Right lobe of liver (tissue), 6 donors: ENCODE measurements at regions not wholly inside any gene's neighbourhood (a gene's known extent, or its start where the extent isn't known, plus 50 kb on each side); places are given as distances from the start of the nearest gene placed in this dataset.

ENCODE experiments used
- ATAC-seq, 4 donors: fragments of 200-7000 bp; cut with Tn5 transposase; one replicate each; pipeline ENCODE4 v1.9.1; 2020; ENCODE audit warnings: mild to moderate bottlenecking in 4 of 4, moderate library complexity in 4 of 4
- DNase-seq, 3 donors: peaks; one replicate each; pipeline ENCODE4 v3.0.0-alpha.2; 2020
- H3K27ac ChIP-seq, 3 donors: fragments of 200-600 bp; one replicate each; pipeline ENCODE4 v1.8.0; 2022
- H3K27me3 ChIP-seq, 2 donors: fragments of 200-600 bp; one replicate each; pipeline ENCODE4 v1.8.0; 2022
- H3K36me3 ChIP-seq, 4 donors: fragments of 200-600 bp; sonication (generic) in 1 of 4; one replicate each; pipeline versions ENCODE4 v1.5.1 to v1.8.0; 2017 to 2022; ENCODE audit warnings: control low read depth in 1 of 4
- H3K4me1 ChIP-seq, 4 donors: fragments of 200-600 bp; sonication (generic) in 1 of 4; one replicate each; pipeline versions ENCODE4 v1.5.1 to v1.8.0; 2017 to 2022; ENCODE audit warnings: control low read depth in 1 of 4
- H3K4me3 ChIP-seq, 3 donors: fragments of 200-600 bp; one replicate each; pipeline ENCODE4 v1.8.0; 2022
- H3K9me3 ChIP-seq, 4 donors: fragments of 200-600 bp; sonication (generic) in 1 of 4; one replicate each; pipeline versions ENCODE4 v1.5.1 to v1.8.0; 2017 to 2022; ENCODE audit warnings: control low read depth in 1 of 4
- POLR2A ChIP-seq: fragments of 450-650 bp; IDR thresholded peaks from one replicate; pipeline ENCODE4 v1.6.1; 2017; ENCODE audit warnings: antibody characterized with exemption, mild to moderate bottlenecking
- WGBS: methylation state at CpG from one replicate; pipeline ENCODE4 v1.1.6; 2018; ENCODE audit warnings: low coverage, low lambda C conversion rate; ENCODE audit not compliant: insufficient coverage; ENCODE audit errors: missing lambda C conversion rate; 5-methylcytosine and 5-hydroxymethylcytosine counted together
- intact Hi-C, 2 donors: fragments of 100-400 bp; cut with DNase I; formaldehyde crosslinking; loops; one replicate each; pipeline versions ENCODE4 v1.11.2 to v1.14.1; 2022
- TF ChIP-seq, protein P1 (sequence below), 4 donors: fragments of 200-600 bp in 3 of 4; fragments of 450-650 bp in 1 of 4; IDR thresholded peaks; one replicate each; pipeline versions ENCODE4 v1.5.1 to v1.8.0; 2016 to 2022; ENCODE audit warnings: antibody characterized with exemption in 4 of 4, mild to moderate bottlenecking in 2 of 4
- donor health status: DM: no; HTN: yes; CAD: no.
- donor health status: DM: no; HTN: no; CAD: no.
- donor health status: DM: no; HTN: no; CAD: no.
- donor health status: DM: no; HTN: yes; CAD: no.
- donor health status: DM: no; HTN: yes; CAD: no.

DNA sequence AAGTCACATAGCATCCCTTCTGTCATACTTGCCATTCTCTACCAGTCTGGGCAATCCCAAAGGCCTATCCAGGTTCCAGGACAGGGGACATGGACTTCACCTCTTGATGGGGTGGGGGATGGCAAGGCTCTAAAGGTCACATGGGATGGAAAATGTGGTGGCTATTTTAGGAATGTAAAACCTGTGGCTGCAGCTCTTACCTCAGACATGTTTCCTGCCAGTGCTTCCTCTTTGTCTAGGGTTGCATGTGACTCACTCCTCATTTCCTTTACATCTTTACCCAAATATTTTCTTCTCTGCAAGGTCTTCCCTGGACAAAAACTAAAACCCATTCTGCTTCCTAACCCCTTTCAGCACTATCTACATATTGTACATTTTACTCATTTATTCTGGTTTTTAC, 135.7 kb downstream of the BTBD3 start:
- no peak overlapping the region for H3K4me3 ChIP-seq
- TF ChIP-seq, protein P1, sequence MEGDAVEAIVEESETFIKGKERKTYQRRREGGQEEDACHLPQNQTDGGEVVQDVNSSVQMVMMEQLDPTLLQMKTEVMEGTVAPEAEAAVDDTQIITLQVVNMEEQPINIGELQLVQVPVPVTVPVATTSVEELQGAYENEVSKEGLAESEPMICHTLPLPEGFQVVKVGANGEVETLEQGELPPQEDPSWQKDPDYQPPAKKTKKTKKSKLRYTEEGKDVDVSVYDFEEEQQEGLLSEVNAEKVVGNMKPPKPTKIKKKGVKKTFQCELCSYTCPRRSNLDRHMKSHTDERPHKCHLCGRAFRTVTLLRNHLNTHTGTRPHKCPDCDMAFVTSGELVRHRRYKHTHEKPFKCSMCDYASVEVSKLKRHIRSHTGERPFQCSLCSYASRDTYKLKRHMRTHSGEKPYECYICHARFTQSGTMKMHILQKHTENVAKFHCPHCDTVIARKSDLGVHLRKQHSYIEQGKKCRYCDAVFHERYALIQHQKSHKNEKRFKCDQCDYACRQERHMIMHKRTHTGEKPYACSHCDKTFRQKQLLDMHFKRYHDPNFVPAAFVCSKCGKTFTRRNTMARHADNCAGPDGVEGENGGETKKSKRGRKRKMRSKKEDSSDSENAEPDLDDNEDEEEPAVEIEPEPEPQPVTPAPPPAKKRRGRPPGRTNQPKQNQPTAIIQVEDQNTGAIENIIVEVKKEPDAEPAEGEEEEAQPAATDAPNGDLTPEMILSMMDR (IDR thresholded peaks at IDR 0.05): no peak
- no peak for TF ChIP-seq POLR2A
- intact Hi-C loops: no loop called here
- H3K27ac ChIP-seq: no peak overlapping the region
- no peaks in the 10 kb centered on the region for H3K9me3 ChIP-seq
- H3K4me1 ChIP-seq: no peaks in the 10 kb centered on the region
- DNase-seq: no peak
- no peaks in the 10 kb centered on the region for H3K36me3 ChIP-seq
- no peaks in the 10 kb centered on the region for H3K27me3 ChIP-seq
- ATAC-seq: peak in 3 of 4 donors; percentile 18 to 55 (median 22)

DNA sequence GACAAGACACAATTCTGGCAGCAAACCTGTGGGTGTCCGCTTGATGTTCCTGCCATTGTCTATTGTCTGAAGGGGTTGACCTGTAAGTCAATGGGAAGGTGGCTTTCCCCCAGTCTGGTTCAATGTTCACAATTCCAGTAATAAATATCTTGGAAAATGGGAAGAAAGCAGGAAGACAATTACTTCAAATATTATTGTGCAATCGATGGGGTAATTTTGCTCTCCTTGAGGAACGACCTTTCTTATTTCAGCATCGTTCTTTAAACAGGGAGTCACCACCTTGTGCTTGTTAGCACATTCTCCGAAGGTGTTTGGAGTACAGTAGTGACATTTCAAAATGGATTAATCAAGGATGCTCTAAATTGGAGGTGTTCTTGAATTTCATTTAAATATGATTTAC, 136.9 kb downstream of the BTBD3 start:
- 68% methylated on average over 5 of the region's 5 CpGs for WGBS
- intact Hi-C loops: no loop called here
- TF ChIP-seq POLR2A: no peak
- TF ChIP-seq, protein P1 (IDR thresholded peaks at IDR 0.05): no peak

DNA sequence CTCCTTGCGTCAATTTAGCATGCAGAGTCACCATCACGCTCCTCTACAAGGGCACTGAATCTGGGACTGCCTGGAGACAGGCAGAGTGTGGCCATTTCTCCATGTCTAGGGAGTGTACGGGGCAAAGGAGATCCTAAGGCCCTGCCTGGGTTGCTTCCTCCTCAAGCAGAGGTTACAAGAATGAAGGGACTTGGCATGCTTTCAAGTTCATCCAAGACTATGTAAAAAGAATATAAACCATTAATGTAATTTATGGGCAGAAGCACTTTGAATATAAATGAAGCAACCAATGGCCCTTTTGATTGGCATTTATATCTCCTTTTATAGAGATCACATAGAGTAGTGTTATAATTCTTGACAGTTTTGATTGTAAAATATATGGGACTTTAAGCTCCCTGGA, 137.5 kb downstream of the BTBD3 start:
- 86% methylated on average over 2 of the region's 3 CpGs for WGBS
- ATAC-seq: no peak

More for the DNA sequence above, 136.9 kb downstream of the BTBD3 start:
- no peak overlapping the region for H3K27ac ChIP-seq
- no peaks in the 10 kb centered on the region for H3K36me3 ChIP-seq
- H3K4me3 ChIP-seq: no peak overlapping the region
- H3K9me3 ChIP-seq: no peaks in the 10 kb centered on the region
- no peak for DNase-seq
- no peaks in the 10 kb centered on the region for H3K4me1 ChIP-seq
- no peak for ATAC-seq
- no peaks in the 10 kb centered on the region for H3K27me3 ChIP-seq

DNA sequence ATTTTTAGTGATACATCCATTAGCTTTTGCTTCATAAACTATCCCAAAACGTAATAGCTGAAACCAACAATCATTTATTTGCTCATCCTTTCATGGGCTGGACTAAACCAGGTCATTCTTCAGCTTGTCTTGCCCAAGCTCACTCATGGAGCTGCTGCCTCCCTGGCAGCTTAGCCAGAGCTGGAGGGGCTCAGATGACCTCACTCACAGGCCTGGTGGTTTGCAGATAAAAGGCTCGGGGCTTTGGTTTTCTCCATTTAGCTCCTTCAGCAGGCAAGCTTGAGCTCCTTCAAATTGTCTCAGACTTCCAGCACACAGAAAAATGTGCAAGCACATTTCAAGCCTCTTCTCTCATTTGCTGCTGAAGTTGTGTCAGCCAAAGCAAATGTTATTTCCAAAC, 139.1 kb downstream of the BTBD3 start:
- WGBS: 11% methylated on average over 2 of the region's 2 CpGs
- DNase-seq (no peak), ATAC-seq (no peak)
- TF ChIP-seq, protein P1 (IDR thresholded peaks at IDR 0.05): no peak
- TF ChIP-seq POLR2A: no peak
- Histone ChIP-seq H3K9me3 (no peaks in the 10 kb centered on the region), H3K36me3 (no peaks in the 10 kb centered on the region), H3K27me3 (no peaks in the 10 kb centered on the region), H3K4me1 (no peaks in the 10 kb centered on the region), H3K27ac (no peak overlapping the region), H3K4me3 (no peak overlapping the region)
- intact Hi-C loops: no loop called here

More for the DNA sequence above, 137.5 kb downstream of the BTBD3 start:
- TF ChIP-seq, protein P1 (IDR thresholded peaks at IDR 0.05): no peak
- TF ChIP-seq POLR2A: no peak
- no peaks in the 10 kb centered on the region for H3K36me3 ChIP-seq
- H3K27me3 ChIP-seq: no peaks in the 10 kb centered on the region
- intact Hi-C loops: no loop called here
- H3K27ac ChIP-seq: no peak overlapping the region
- DNase-seq: no peak
- H3K4me3 ChIP-seq: no peak overlapping the region
- H3K4me1 ChIP-seq: no peaks in the 10 kb centered on the region
- no peaks in the 10 kb centered on the region for H3K9me3 ChIP-seq

DNA sequence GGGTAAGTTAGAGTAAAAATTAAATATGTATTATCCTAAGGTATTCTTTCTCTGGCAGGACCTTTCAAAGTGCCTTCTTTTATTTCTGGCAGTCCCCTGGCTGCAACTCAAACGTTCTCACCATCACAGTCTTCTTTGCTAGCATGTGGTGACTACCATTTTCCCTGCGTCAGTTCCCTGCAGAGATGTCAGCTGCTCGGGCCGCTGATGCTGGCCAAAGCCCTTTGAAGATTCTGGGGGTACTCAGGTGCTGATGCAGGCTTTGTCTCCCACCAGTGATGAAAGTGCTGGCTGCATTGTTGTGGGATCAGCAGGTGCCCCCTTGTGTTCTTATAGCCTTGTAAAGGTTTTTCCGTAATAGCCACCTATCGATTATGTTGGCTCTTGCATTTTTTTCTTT, 140.1 kb downstream of the BTBD3 start:
- Histone ChIP-seq H3K4me1 (no peaks in the 10 kb centered on the region), H3K4me3 (no peak overlapping the region), H3K9me3 (no peaks in the 10 kb centered on the region), H3K36me3 (no peaks in the 10 kb centered on the region), H3K27me3 (no peaks in the 10 kb centered on the region), H3K27ac (no peak overlapping the region)
- WGBS: 53% methylated on average over 4 of the region's 6 CpGs
- TF ChIP-seq, protein P1 (IDR thresholded peaks at IDR 0.05): no peak
- no peak for TF ChIP-seq POLR2A
- DNase-seq (no peak), ATAC-seq (no peak)
- intact Hi-C loops: no loop called here
